HG02759 (cell line): ENCODE measurements at regions not wholly inside any gene's neighbourhood (a gene's known extent, or its start where the extent isn't known, plus 50 kb on each side); places are given as distances from the start of the nearest gene placed in this dataset.

Source experiments
- ATAC-seq: cut with Tn5 transposase; IDR thresholded peaks from one replicate; pipeline ENCODE4 v1.9.1; 2021; ENCODE audit warnings: mild to moderate bottlenecking, moderate library complexity; ENCODE audit not compliant: unreplicated experiment

GRCh38 chr11:116510886-116511650, 261.7 kb downstream of the BUD13 start:
- ATAC-seq, result no peak

DNA sequence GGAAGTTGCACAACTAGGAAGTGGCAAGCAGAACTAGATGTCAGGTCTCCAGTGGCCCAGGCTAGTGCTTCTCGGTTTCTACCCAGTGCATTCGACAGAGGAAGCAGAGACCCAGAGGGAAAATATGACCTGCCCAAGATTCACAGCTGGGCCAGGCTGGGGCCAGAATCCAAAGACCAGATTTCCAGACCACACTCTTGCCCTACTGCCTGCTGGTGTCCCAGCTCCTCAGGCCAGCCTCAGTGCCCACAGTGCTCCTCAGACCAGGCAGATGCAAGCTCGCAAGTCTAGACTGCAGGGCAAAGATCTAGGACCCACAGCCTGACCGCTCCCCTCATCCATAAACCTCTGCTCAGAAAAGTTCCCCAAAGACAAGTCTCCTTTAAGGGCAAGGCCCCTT, 262.6 kb downstream of the BUD13 start:
- ATAC-seq, result no peak

- no peak for ATAC-seq
These were observed 263.2 kb downstream of the BUD13 start for GRCh38 chr11:116509551-116509950.

DNA sequence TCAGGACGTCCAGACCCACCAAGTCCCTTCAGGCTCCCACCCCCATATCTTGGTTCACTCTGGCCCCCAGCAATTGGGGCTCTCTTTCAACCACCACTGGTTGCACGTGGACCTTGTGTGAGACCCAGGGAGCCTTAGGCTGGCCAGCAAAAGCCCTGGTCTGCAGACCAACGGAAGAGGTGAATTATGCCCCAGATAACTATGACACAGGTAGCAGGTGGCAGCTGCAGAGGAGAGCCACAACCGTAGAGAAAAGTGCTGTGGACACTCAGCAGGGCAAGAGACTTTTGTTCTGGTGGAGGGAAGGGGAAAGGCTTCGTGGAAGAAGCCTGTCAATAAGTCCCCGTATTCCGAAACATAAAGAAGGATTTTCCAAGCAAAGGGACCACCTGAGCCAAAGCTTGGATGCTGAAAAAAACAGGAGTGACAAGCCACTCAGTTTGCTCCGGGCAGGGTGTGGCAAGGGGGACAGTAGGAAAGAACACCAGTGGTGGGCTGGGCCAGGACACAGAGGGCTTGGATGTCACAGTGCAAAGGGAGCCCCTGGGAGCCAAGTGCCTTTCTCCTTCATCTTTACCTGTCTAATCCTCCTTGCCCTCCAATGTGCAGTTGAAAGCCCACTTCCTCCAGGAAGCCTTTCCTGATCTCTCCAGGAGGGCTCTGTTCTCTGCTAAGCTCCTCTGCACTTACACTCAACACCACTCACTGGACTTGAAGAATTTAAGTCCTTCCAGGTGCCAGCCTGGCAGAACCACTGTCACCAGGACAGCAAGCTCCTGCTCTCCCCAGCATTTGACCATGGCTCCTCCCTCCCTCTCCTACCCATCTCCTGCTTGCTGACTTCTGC, 264.7 kb downstream of the BUD13 start:
- no peak for ATAC-seq

DNA sequence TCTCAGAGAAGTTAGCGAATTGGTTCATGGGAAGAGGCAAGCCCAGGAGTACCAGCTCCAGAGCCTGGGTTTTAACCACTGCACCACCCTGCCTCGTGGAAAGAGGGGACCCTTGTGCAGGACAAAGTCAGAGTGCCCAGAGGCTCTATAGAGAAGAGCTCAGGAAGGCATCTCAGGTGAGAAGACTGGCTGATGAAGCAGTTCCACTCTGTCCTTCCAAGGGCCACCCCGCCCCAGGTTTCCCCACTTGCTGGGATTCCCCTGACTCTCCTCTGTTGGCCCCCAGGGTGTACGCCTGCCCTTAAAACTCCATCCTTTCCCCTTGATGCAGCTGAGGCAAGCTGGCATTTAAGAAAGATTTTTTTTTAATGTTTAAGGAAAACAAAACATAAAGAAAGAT, 265.8 kb downstream of the BUD13 start:
- ATAC-seq, result no peak

GRCh38 chr11:116506263-116506825, 266.4 kb downstream of the BUD13 start:
- no peak for ATAC-seq

- no peak for ATAC-seq
These were observed 267.2 kb downstream of the BUD13 start for GRCh38 chr11:116505298-116506262.

DNA sequence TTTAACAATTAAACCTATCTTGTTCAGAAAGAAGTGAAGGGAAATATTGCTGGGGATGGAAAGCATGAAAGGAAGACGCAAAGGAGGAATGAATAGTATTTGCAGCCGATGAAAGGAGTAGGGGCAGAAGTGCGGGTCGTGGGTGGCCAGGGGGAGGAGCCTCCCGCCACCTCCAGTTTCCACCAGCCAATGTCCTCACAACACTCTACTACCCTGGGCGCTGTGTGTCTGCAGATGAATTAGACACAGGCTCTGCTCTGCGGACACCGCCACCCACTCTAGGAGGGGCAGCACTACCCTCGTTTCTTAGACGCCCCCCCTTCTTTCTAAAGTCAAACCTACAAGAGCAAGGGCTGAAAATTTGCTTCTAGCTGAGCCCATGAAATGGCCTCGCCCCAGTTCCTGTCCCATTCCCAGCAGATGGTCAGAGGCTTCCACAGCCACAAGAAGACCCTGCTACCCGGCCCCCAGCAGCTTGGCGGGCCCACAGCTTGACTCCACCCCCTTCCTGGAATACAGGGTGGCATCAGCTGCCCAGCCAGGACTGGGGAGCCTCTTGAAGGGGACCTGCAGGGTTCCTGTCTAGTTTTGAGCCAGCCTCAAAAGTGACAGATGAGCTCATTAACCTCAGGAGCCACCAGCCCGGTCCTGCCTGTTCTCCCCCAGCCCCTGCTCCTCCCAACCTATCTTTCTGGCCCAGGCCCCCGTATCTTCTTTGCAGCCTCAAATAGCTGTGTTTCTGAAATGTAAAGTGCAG, 268.1 kb downstream of the BUD13 start:
- no peak for ATAC-seq

GRCh38 chr11:116503216-116504160, 269.3 kb downstream of the BUD13 start:
- no peak for ATAC-seq

- no peak for ATAC-seq
These were observed 270.1 kb downstream of the BUD13 start for GRCh38 chr11:116502641-116503061.

DNA sequence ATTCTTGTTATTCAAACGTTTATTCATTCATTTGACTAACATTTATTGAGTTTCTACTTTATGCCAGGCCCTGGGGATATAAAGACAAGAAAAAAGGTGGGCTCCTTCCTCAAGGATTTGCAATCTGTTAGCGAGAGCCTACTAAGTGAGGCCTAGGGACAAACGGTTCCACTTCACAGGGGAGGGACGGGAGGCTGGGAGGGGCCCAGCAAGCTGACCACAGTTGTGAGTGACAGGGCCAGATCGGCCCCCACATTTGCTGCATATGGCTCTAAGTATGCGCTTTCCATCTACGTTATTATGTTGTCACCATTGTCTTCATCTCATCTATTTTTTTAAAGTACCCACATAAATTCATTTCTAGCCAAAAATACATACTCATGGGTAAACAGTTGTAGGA, 271.1 kb downstream of the BUD13 start:
- no peak for ATAC-seq

DNA sequence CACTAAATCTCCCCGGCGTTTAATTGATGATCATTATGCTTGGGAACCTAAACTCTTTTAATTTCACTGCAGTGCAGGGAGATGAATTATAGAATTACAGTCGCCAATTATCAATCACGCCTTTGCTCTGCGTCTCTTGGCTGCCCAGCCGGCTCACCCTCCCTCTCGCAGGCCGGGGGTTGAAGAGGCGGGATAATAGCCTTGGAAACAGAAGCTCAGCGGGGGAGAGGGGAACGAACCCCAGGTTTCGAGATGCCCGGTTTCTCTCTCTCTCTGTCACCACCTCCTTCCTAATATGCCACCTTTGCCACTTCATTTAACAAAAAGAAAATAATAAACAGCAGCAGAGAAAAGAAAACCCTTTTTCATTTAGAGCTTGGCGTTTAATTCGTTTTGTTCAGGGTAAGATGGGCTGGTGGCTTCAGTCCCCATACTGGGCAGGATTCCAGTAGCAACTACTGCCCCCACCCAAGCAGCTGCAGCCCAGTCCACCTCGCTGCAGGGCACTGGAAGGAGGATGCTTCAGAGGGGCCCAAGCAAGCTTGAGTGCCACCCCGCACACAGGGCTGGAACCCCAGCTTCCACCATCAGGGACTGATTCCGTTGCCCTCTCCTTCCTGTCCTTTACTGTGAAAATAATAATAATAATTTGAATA, 271.7 kb downstream of the BUD13 start:
- no peak for ATAC-seq

DNA sequence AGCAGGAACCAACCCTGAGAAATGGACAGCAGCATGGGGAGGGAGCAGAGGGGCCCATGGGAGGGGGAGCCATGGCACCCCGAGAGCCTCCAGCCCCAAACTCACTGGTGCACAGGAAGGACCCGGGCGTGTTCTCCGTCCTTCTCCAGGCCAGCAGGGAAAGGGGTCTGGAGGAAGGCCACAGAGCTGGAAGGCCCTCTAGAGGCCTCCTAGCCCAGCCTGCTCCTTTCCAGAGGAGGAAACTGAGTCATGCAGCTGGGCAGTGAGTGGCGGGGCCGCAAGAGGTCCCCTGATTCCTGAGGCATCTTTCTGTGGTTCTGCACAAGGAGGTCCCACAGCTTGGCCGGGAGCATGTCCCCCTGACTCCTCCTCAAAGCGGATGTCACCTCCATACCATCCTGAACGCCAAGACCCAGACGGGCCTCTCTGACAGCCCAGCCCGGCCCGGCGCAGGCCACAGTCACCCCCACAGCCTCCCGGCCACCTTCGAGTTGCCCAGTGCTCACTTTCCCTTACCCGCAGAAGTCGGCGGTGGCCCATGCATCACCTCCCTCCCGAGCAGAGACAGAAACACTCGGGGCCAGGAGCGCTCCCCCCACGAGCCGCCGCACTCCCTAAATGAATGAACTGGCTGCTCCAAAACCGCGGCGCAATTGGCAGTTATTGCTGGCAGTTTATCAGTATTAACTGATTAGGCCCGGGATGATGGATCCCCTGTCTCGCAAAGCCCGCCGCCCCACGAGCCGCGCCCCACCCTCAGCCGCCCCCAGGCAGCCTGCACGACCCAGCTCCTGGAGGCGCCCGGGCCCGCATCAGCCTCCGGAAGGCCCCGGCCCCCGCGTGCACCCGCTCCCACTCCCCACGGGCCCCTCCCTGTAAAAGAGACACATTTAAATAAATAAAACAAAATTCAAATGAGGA, 272.5 kb downstream of the BUD13 start:
- no peak for ATAC-seq

GRCh38 chr11:116499396-116500003, 273.3 kb downstream of the BUD13 start:
- ATAC-seq, result no peak

DNA sequence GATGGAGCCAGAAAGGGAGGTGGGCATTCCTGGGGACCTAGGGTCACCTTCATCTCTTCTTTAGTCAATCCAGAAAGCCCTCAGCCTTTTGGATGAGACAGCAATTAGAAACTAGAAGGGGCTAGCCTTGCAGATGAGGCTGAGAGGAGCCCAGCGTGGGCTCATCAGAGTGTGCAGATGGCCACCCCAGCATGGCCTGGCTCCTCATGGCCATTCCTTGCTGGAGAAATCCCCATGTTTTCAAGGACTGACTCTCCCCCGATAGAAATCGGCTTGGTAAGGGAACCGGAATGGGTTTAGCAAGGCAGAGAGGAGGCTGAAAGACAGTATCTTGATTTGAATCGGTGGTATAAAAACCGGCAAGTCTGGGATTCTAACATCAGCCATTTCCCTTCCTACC, 274.6 kb downstream of the BUD13 start:
- ATAC-seq, result no peak

DNA sequence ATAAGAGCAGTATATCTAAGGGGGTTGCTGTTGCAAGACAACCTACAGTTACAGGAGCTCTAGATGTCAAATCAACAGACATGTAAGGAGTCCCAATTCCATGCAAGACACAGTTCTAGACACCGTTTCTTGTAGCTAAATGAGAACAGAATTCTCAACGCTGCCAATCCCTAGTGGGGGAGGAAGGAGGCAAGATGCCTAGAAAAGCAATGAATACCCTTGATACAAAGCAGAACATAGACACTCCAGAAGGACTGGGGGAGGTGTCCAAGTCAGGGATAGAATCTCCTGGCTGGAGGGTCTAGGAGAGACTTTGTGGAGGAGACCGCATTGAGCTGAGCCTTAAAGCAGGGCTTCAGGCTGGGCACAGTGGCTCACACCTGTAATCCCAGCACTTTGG, 280.2 kb downstream of the BUD13 start:
- no peak for ATAC-seq

DNA sequence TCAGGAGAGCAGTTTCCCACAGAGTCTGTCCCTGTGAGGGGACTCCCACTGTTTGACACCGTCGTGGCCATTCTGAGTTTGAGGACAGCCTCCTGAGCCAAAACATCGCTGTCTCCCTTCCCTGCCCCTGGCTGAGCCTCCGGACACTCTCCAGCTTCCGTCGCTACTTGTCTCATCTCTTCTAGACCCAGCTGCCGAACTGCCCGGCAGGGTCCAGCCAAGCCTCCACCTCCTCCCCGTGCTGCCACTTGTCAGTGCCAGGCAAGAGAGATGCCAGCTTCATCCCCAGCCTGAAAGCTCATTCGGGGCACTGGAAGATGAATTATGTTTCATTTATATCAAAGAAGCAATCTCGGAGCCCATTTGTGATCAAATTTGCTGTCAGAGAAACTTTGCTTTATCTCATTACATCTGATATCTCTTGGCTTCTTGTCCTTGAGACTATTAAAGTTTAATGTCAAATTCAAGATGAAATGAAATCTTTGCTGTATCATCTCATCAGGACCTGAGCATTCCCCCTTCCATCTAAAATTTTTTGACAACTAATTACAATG, 283.9 kb downstream of the BUD13 start:
- no peak for ATAC-seq
